ENCODE measurements at regions not wholly inside any gene's neighbourhood (a gene's known extent, or its start where the extent isn't known, plus 50 kb on each side); places are given as distances from the start of the nearest gene placed in this dataset.
"Not testable (repeated sequence)": the region's sequence is repeated elsewhere in the genome, so short reads cannot be mapped to it uniquely, and the experiment has no call there.

- DNase-seq (ENCODE audit: low read depth in 2 of 2), result not testable (repeated sequence)
Measured at GRCh38 chrX:1016281-1016680, 196.2 kb downstream of the CRLF2 start.

- no peak for DNase-seq (ENCODE audit: low read depth in 2 of 2)
Measured at GRCh38 chrX:1012678-1013300, 199.7 kb downstream of the CRLF2 start.

DNA sequence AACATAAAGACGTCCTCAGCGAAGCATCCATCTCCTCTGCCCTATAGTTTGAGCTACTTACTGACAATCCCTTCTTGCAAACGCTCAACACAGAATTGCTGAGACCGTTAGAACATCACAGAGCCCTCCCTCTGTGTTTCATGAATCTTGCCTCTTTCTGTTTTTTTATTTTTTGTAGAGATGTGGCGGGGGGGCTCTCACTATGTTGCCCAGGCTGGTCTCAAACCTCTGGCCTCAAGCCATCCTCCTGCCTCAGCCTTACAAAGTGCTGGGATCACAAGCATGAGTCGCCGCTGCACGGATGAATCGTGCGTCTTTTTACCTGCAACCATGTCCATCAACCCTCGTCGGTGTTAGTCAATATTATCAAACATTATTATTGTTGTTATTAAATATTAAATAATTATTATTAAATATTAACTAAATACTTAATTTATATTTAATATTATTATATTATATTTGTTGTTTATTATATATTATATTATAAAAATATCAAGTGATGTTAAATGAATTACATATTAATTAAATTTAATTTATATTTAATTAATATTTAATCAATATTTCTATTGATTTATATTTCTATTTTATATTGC lies 200.7 kb downstream of the CRLF2 start:
- no peak for DNase-seq (ENCODE audit: low read depth in 2 of 2)

- DNase-seq (ENCODE audit: low read depth in 2 of 2), result no peak
Measured at GRCh38 chrX:1009771-1010170, 202.7 kb downstream of the CRLF2 start.

- no peak for DNase-seq (ENCODE audit: low read depth in 2 of 2)
Measured at GRCh38 chrX:1006156-1006730, 206.2 kb downstream of the CRLF2 start.

DNA sequence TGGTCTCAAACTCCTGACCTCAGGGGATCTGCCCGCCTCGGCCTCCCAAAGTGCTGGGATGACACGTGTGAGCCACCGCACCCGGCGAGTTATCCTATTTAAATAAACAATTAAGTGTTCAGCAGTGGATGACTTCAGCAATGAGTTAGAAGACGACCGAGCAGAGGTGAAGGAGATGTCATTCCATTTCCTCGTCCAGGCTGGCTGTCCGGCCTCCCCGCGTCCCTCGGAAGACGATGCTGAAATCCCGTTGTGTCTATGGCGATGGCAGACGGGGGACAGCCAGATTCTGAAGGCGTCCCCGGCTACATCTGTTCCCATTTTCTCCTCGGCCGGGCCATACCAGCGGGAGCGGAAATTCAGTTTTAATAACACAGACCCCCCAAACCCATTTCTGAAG lies 209.8 kb downstream of the CRLF2 start:
- DNase-seq (ENCODE audit: low read depth in 2 of 2), result no peak

GRCh38 chrX:997631-998137 lies 214.8 kb downstream of the CRLF2 start:
- DNase-seq (ENCODE audit: low read depth in 2 of 2), result no peak

DNA sequence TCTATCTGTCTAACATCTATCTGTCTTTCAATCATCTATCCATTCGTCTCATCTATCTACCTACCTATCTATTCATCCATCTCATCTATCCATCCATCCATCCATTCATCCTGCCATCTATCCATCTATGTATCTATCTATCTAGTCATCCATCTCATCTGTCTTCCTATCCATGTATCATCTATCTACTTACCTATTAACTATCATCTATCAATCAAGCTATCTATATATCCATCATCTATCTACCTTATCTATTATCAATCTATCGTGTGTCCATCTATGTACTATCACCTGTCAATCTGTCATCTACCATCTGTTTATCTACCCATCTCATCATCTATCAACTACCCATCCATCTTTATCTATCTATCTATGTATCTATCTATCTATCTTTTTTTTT lies 217.7 kb downstream of the CRLF2 start:
- DNase-seq (ENCODE audit: low read depth in 2 of 2), result no peak

GRCh38 chrX:989959-990510 lies 222.4 kb downstream of the CRLF2 start:
- DNase-seq (ENCODE audit: low read depth in 2 of 2), result peak; percentile 3 to 54

GRCh38 chrX:988530-988929 lies 223.9 kb downstream of the CRLF2 start:
- DNase-seq (ENCODE audit: low read depth in 2 of 2), result not testable (repeated sequence)

DNA sequence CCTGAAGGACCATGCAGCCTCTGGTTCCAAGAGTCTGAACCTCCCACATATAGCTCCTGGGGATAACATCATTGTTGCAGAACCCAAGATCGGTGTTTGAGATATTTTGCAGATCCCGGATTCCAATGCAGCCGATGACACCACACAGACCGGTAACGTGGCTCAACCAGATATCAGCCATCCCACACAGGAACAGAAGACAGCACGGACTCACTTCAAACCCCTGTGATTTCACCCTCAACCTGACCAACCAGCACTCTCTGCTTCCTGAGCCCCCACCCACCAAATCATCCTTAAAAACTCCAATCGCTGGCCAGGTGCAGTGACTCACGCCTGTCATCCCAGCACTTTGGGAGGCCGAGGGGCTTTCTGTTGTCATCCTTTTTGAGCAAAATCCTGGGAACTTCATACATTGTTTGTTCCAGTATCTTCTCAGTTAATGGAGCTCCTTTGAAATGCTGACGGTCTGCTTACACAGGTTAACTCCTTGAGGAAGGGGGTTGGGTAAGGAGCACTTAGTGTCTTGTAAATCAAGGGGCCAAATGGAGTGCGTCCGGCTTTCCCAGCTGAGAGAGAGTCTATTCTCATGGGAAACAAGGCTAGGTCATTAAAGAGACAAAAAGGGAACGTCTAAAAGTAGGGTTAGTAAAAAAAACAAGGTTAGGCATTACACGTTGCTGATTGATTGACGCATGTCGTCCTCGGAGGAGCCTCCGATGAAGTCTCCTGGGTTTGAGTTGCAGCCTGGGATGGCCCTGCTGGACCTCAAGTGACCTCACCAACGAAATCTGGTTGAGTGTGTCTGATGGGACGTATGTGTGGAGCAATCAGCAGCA lies 230.4 kb downstream of the CRLF2 start:
- DNase-seq (ENCODE audit: low read depth in 2 of 2), result no peak

DNA sequence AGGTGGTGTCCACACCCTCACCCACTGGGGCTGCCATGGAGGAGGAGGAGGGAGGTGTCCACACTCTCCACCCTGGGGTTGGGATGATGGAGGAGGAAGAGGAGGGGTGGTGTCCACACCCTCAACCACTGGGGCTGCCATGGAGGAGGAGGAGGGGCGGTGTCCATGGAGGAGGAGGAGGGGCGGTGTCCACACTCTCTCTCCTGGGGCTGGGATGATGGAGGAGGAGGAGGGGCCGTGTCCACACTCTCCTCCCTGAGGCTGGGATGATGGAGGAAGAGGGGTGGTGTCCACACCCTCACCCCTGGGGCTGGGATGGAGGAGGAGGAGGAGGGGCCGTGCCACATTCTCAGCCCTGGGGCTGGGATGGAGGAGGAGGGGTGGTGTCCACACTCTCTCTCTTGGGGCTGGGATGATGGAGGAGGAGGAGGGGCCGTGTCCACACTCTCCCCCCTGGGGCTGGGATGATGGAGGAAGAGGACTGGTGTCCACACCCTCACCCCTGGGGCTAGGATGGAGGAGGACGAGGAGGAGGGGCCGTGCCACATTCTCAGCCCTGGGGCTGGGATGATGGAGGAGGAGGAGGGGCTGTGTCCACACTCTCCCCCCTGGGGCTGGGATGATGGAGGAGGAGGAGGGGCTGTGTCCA lies 231.7 kb downstream of the CRLF2 start:
- DNase-seq (ENCODE audit: low read depth in 2 of 2), result no peak

GRCh38 chrX:979127-979526 lies 233.3 kb downstream of the CRLF2 start:
- not testable (repeated sequence) for DNase-seq (ENCODE audit: low read depth in 2 of 2)

- no peak for DNase-seq (ENCODE audit: low read depth in 2 of 2)
Measured at GRCh38 chrX:973010-973632, 239.3 kb downstream of the CRLF2 start.

DNA sequence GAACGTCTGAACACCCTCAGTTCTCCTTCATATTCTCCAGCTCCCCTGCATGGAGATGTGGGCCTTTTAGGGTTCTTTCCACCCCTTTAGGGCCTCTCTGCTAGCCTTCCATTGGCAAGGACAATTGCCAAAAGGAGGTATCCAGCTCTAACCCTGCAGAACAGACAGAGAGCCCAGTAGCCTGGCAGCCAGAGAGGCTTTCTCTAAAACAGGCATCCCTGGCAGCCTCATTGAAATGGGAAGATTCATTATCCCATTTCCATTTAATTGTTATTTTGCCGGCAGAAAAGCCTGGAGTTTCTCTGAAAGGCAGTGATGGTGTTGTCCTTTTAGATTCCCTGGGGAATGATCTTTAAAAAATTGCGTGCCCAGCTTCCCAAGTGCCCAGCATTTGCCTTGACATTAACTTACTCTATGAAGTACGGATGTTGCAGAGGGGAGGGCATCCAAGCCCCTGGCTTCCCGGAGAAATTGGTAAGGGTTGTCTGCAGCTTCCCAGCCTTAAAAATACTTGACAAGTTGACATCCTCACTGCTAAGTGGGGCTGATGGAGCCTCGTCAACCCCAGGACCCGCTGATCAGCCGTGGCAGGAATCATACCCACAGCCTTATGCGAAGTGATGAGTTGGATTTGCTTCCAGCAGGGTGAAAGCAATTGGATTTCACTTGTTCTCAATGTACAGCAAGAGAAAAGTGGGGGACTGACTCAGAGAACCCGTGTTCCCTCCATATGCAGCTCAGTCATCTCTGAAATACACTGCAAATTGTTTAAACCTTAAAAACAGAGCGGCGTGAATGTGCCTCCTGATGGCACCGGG lies 244.1 kb downstream of the CRLF2 start:
- DNase-seq (ENCODE audit: low read depth in 2 of 2), result no peak

GRCh38 chrX:966396-967070 lies 245.9 kb downstream of the CRLF2 start:
- DNase-seq (ENCODE audit: low read depth in 2 of 2), result no peak

DNA sequence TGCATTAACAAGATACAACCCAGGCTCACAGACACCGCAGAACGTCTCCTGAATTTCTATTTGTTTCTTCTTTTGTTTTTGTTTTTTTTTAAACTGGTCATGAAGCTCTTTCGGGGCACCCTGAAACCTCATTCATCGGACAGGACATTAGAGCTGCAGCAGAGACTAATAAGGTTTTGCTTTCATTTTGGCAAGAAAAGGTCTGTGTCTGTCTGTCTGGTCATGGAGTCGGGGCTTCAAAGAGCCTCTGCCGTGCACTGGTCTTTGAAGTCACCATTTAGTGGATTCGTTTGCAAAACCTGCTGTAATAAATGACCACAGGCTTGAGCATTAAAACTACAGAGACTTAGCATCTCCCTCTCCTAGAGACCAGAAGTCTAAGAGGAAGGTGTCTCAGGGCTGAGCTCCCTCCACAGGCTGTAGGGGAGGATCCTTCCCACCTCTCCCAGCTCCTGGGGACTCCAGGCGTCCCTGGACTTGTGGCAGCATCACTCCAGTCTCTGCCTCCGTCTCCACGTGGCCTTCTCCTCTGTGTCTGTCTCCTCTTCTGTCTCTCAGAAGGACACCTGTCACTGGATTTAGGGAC lies 247.5 kb downstream of the CRLF2 start:
- no peak for DNase-seq (ENCODE audit: low read depth in 2 of 2)

GRCh38 chrX:960821-961220 lies 251.6 kb downstream of the CRLF2 start:
- no peak for DNase-seq (ENCODE audit: low read depth in 2 of 2)

- DNase-seq (ENCODE audit: low read depth in 2 of 2), result no peak
Measured at GRCh38 chrX:959595-959994, 252.9 kb downstream of the CRLF2 start.

Measured in stimulated activated CD8-positive, alpha-beta memory T cell treated with anti-CD3 and anti-CD28 coated beads, Interleukin-15, amount 100 ng/mL, for 48 hours (primary cell).